ENCODE measurements at regions not wholly inside any gene's neighbourhood (a gene's known extent, or its start where the extent isn't known, plus 50 kb on each side); places are given as distances from the start of the nearest gene placed in this dataset.
"Not testable (repeated sequence)": the region's sequence is repeated elsewhere in the genome, so short reads cannot be mapped to it uniquely, and the experiment has no call there.

DNA sequence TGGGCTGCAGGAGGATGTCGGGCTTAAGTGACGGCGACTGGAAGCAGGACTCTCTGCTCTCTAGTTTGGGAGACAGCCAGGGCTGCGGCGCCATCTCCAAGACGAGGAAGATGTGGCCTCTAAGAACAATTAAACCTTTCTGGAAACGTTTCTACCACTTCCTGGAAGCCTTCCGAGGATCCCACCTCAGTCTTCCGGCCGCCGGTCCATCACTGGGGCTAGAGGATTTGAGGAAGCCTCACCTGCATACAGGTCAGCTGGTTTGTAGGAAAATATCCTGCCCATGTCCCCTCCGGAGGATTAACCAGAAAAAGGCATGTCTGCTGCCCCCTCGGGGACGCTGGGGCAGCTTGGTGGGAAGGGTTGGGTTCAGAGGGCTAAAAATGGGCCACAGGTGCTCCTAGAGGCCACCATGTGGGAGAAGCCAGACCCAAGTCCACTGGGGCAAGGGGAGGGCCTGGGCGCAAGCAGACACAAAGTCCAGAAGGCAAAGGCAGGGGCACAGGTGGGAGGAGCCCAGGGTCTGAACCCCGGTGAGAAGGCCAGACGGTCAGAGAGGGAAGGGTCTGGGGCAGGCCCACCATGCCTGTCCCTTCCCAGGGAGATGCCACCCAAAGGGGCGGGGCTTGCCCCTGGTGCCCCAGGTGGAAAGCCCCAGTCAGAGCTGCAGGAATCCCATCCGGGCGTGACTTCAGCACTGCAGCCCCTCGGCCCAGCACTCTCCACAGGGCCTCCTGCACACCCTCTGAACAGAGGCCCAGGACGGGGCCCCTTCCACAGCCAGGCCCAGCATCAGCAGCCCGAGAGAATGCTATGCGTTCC is 82.2 kb upstream of the ID2 start:
- POLR2A ChIA-PET = no interaction called here
- no peak for TF ChIP-seq CTCF (IDR thresholded peaks at IDR 0.05; ENCODE audit: control extremely low read depth, extremely low read depth, low read depth, missing control alignments)
- DNase-seq (ENCODE audit: extremely low spot score) = no peak
- CTCF ChIA-PET = no interaction called here

GRCh38 chr2:8600456-8600855 is 81.4 kb upstream of the ID2 start:
- no peak for TF ChIP-seq CTCF (IDR thresholded peaks at IDR 0.05; ENCODE audit: control extremely low read depth, extremely low read depth, low read depth, missing control alignments)
- no peak for DNase-seq (ENCODE audit: extremely low spot score)
- CTCF ChIA-PET = no interaction called here
- POLR2A ChIA-PET = no interaction called here

DNA sequence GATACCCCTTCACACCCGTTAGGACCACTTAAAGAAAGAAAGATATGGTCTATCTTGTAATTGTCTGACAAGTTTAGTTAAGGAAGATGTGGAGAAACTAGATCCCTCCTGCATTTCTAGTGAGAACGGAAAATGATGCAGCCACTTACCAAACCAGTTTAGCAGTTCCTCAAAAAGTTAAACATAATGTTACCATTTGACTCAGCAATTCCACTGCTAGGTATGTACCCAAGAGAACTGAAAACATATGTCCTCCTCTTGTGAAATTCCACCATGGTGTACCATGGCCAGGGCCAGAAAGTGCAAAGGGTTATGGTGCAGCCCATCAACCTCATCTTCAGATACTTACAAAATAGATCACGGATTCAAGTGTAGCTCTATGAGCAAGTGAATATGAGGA is 79.0 kb upstream of the ID2 start:
- TF ChIP-seq CTCF (IDR thresholded peaks at IDR 0.05; ENCODE audit: control extremely low read depth, extremely low read depth, low read depth, missing control alignments) = no peak
- no peak for DNase-seq (ENCODE audit: extremely low spot score)
- ChIA-PET POLR2A (no interaction called here), CTCF (no interaction called here)

GRCh38 chr2:8603356-8603755 is 78.5 kb upstream of the ID2 start:
- CTCF ChIA-PET, POLR2A ChIA-PET: not testable (repeated sequence)

DNA sequence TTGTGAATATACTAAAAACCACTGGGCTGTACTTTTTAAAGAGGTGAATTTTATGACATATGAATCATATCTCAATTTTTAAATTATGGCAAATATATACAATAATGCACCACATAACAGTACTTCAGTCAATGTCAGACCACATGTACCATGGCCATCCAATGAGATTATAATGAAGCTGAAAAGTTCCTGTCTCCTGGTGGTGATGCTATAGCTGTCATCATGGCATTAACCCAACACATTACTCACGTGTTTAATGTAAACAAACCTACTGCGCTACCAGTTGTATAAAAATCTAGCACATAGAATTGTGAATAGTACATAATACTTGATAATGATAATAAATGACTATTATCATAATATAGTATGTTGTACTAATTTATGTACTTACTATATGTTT is 77.6 kb upstream of the ID2 start:
- ChIA-PET POLR2A (no interaction called here), CTCF (no interaction called here)
- no peak for TF ChIP-seq CTCF (IDR thresholded peaks at IDR 0.05; ENCODE audit: control extremely low read depth, extremely low read depth, low read depth, missing control alignments)
- no peak for DNase-seq (ENCODE audit: extremely low spot score)

More at GRCh38 chr2:8603356-8603755, 78.5 kb upstream of the ID2 start:
- not testable (repeated sequence) for DNase-seq (ENCODE audit: extremely low spot score)

DNA sequence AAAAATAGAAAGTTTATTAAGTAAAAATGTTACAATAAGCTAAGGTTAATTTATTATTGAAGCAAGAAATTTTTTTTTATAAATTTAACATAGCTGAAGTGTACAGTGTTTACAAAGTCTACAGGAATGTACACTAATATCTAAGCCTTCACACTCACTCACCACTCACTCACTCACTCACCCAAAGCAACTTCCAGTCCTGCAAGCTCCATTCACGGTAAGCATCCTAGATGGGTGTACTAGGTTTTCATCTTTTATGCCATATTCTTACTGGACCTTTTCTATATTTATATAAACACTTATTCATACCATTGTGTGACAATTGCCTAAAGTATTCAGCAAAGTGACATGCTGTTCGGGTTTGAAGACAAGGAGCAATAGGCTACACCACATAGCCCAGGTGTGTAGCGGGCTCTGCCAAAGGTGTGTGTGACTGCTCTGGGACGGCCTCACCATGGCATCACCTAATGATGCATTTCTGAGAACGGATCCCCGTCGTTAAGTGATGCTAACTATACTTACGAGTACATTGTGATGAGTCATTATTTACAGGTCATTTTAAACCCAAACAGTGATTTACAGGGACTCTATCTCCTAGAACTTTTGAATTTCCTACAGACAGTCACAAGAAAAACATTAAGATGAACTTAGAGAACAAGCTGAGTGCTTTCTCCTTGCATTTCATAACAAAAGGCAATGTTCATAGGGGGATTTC is 76.3 kb upstream of the ID2 start:
- ChIA-PET CTCF (interaction anchor here (0.7 to 1.5 kb wide), 2 partner anchors 57 to 1178 kb away, joined by 3 read pairs; no protein-coding TSS in a partner anchor), POLR2A (interaction anchor here (1.0 kb wide), 1 partner anchor 76 kb away, joined by 5 read pairs; the partner anchor contains the start of gene ID2)
- no peak for DNase-seq (ENCODE audit: extremely low spot score)
- no peak for TF ChIP-seq CTCF (IDR thresholded peaks at IDR 0.05; ENCODE audit: control extremely low read depth, extremely low read depth, low read depth, missing control alignments)

GRCh38 chr2:8606226-8606625 is 75.6 kb upstream of the ID2 start:
- no peak for TF ChIP-seq CTCF (IDR thresholded peaks at IDR 0.05; ENCODE audit: control extremely low read depth, extremely low read depth, low read depth, missing control alignments)
- POLR2A ChIA-PET = interaction anchor here (1.0 kb wide), 1 partner anchor 76 kb away, joined by 5 read pairs; the partner anchor contains the start of gene ID2
- DNase-seq (ENCODE audit: extremely low spot score) = peak; percentile 66
- CTCF ChIA-PET = interaction anchor here (0.8 to 1.5 kb wide), 2 partner anchors 60 to 1179 kb away, joined by 3 read pairs; no protein-coding TSS in a partner anchor
